Spleen (tissue), 3 donors: ENCODE measurements at regions not wholly inside any gene's neighbourhood (a gene's known extent, or its start where the extent isn't known, plus 50 kb on each side); places are given as distances from the start of the nearest gene placed in this dataset.

ENCODE experiments used
- POLR2A ChIP-seq, 3 donors: fragments of 450-650 bp; IDR thresholded peaks; one replicate each; pipeline ENCODE4 v1.5.1; 2017; ENCODE audit warnings: antibody characterized with exemption in 3 of 3, mild to moderate bottlenecking in 1 of 3
- POLR2AphosphoS5 ChIP-seq, 3 donors: sonication (generic); formaldehyde crosslinking; IDR thresholded peaks; one replicate each; pipeline ENCODE4 v1.5.1; 2017; ENCODE audit warnings: antibody characterized with exemption in 3 of 3

GRCh38 chr5:101091902-101092301 lies 188.8 kb upstream of the ST8SIA4 start:
- TF ChIP-seq POLR2AphosphoS5 (IDR thresholded peaks at IDR 0.05), result no peak
- no peak for TF ChIP-seq POLR2A (IDR thresholded peaks at IDR 0.05)
